Cardiac septum (tissue), 1 donor: ENCODE measurements at regions not wholly inside any gene's neighbourhood (a gene's known extent, or its start where the extent isn't known, plus 50 kb on each side); places are given as distances from the start of the nearest gene placed in this dataset.
"Not testable (repeated sequence)": the region's sequence is repeated elsewhere in the genome, so short reads cannot be mapped to it uniquely, and the experiment has no call there.

Experiments used
- DNase-seq: peaks from one replicate; pipeline ENCODE4 v3.0.0-alpha.2; 2020; ENCODE audit warnings: low spot score
- intact Hi-C: fragments of 100-400 bp; cut with DNase I; formaldehyde crosslinking; loops from one replicate; pipeline ENCODE4 v1.14.0; 2022
- donor health status: DM: no; HTN: no; CAD: no.

DNA sequence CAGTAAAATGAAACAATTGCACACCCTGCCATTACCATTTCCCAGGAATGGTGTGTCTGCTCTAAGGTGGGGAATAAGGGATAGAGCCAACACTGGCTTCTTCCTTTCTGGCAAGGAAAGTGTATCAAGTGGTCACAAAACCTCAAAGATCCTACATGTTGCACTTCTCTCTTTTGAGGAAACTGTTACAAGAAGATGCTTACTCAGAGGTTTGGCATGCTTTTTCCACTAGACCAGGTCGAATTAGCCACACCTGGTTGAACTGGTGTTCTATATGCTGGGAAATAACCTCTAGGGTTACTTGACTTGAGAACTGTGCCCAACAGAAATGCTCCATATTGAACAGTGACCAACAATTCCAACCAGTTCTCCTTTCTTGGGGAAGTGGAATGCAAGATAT is 102.9 kb downstream of the LRRN1 start:
- DNase-seq = no peak
- intact Hi-C loops = no loop called here

DNA sequence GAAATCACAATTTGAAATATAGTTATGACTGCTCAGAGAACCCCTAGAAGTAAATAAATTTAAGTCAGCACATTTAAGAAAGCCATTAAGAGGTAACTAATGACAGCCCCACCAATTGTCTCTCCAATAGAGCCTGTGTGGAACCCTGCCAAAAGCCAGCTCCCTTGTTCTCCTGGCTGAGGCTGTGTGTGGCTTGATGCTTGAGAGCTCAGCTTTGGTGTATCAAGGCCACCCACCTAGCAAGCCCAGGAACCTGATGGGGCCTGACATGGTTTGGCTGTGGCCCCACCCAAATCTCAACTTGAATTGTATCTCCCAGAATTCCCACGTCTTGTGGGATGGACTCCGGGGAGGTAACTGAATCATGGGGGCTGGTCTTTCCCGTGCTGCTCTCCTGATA is 106.9 kb downstream of the LRRN1 start:
- DNase-seq = no peak
- intact Hi-C loops = no loop called here

DNA sequence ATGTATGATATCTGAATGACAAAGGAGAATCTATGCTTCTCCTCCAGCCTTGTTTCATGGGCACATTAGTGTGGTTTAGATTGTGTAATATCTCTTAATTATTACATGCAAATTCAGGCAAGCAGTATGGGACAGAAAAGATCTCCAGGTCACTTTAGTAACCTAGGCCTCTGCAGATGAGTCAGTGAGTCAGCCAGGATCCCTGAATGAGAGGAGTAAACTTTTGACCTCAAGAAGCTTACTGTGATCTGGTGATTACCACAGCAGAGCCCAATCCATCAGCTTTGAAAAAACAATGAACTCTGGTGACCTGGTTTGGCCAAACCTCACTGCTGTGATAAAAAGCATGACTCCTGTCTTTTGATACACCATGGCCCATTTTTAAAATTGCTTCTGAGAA is 107.8 kb downstream of the LRRN1 start:
- no peak for DNase-seq
- intact Hi-C loops = no loop called here

DNA sequence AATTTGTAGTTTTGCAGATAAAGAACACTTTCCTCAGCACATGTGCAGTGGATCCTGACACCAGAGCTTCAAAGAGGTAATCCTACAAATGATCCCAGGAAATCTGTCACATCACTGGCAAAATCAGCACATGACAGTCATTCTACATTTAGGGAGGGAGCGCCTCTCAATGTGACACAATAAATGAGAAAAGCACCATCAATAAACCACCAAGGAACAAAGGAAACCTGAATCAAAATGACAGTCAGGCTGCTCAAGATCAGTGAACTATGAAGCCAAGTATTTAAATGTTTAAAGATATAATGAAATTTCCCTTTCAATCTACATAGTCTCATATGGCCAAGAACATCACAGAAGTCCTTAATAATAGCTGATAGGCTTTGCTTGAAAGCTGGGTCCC is 119.5 kb downstream of the LRRN1 start:
- intact Hi-C loops = no loop called here
- DNase-seq = no peak

DNA sequence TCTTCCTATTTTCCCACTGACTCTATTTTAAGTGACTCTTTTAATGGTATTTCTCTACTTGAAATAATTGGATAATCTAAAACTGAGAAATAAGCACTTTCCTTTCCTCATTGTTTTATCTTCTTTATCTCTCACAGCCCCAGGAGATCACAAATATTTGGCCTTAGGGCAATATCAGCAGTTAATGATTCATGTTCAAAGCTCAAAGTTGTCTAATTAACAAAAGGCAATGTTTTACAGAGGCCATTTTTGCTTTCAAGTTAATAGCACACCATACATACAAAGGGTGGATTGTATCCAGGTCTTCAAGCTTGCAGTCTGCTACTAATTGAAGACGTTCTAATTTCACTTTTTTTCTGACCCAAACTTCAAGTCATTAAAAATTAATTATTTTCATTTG is 120.1 kb downstream of the LRRN1 start:
- DNase-seq = no peak
- intact Hi-C loops = no loop called here

DNA sequence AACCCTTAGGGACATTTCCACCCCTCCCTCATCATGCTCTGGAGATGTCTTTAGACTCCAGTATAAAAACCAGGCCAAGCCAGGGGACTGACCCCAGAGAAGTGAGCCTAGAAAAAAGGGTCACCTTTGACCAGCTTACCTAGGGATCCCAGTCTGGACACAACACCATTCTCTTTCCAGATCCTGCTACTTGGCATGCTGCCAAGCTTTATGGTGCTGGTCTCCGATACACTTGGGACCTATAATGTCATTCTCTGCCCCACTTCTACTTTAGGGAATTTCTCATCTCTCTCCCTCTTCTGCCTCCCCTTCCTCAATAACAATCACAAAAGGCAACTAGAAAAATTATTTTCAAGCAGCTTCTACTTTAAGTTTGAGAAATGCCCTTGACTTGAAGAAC is 124.4 kb downstream of the LRRN1 start:
- no peak for DNase-seq
- intact Hi-C loops = no loop called here

DNA sequence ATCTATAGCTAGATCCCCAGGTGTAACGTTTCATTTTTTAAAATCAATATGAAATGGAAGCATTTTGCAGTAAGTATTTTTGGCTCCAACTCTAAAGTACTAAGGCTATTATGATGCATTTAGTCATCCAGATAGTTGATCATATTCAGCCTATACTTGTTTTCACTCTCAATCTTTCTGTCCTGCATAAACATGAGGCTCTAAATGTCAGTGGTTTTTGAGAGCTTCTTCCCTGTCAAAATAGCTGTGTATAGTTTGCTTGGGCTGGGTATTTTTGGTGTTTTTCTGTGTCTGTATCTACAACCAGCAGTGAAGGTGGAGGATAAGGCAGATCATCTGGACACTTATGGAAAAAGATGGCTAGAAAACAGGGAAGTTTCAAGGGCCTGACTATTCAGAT is 128.0 kb downstream of the LRRN1 start:
- intact Hi-C loops = no loop called here
- DNase-seq = no peak

DNA sequence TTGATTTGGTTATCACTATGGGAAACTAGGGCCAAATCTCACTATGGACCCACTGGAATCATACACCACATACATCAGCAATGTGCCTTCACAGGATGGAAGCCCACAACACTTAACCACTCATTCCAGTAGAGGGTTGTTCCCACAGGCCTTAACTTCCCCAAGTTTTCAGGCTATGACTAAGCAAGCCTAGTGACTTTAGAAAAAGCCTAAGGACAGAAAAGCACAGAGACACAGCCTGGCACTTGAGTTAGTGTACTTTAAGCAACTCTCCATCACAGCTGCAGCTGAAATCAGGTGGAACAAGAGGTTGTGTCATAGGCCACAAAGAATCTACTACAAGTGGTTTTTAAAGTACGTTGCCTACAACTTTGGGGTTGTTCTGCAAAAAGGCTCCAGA is 128.7 kb downstream of the LRRN1 start:
- no peak for DNase-seq
- intact Hi-C loops = no loop called here

DNA sequence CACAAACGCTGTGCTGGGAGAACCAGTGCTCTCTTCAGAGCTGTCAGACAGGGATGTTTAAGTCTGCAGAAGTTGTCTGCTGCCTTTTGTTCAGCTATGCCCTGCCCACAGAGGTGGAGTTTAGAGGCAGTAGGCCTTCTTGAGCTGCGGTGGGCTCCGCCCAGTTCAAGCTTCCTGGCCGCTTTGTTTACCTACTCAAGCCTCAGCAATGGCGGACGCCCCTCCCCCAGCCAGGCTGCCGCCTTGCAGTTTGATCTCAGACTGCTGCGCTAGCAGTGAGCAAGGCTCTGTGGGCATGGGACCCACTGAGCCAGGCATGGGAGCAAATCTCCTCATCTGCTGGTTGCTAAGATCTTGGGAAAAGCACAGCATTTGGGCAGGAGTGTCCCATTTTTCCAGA is 142.1 kb downstream of the LRRN1 start:
- intact Hi-C loops, DNase-seq: not testable (repeated sequence)

DNA sequence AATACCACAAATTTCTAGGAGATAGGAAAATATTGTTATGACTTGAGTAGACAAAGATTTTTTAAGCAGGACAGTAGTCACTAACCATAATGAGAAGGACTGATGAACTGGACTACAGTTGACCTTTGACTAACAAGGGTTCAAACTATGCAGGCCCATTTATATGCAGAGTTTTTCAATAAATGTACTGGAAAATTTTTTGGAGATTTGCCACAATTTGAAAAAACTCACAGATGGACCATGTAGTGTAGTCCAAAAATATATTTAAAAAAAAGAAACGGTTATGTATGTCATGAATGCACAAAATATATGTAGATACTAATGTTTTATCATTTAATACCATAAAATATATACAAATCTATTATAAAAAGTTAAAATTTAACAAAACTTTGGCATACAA is 151.8 kb downstream of the LRRN1 start:
- intact Hi-C loops = no loop called here

DNA sequence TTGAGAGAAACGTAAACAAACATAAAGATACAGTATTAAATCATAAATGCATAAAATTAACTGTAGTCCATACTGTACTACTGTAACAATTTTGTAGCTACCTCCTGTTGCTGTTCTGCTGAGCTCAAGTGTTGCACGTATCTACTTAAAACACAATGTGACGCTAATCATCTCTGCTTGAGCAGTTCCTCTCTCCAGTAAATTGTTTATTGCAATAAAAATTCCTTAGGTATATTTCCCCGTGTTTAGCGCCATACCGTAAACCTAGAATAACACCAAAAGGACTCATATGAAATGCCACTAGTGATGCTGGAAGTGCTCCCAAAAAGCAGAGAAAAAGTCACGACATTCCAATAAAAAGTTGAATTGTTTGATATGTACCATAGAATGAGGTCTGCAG is 152.3 kb downstream of the LRRN1 start:
- intact Hi-C loops = no loop called here
- DNase-seq = no peak

More for the DNA sequence above, 151.8 kb downstream of the LRRN1 start:
- DNase-seq = no peak

DNA sequence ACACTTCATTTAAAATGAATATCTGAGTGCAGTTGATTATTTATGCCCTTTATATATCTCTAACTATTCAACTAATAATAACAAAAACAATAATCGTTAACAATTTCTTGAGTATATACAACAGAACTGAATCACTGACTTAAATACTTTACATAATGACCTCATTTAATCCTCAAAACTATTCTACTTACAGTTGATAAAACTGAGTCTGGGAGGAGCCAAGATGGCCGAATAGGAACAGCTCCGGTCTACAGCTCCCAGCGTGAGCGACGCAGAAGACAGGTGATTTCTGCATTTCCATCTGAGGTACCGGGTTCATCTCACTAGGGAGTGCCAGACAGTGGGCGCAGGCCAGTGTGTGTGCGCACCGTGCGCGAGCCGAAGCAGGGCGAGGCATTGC is 163.6 kb downstream of the LRRN1 start:
- intact Hi-C loops, DNase-seq: not testable (repeated sequence)

DNA sequence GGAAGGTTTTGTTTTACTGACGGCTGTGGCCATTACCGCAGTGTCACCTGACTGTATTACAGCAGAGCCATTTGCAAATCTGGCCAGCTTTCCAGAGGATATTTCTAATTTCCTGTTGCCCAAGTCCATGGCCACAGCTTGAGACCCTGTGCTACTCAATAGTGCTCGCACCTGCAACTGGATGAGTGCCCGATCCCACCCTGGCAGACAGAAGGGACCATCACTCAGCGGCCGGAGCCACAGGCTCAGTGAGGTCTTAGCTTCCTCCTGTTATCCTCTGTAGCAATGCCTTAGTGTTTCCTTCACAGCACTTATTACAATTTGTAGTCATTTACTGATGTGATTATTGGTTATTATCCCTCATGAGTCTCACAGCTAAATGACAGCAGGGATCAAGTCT is 184.8 kb downstream of the LRRN1 start:
- intact Hi-C loops = no loop called here
- no peak for DNase-seq

DNA sequence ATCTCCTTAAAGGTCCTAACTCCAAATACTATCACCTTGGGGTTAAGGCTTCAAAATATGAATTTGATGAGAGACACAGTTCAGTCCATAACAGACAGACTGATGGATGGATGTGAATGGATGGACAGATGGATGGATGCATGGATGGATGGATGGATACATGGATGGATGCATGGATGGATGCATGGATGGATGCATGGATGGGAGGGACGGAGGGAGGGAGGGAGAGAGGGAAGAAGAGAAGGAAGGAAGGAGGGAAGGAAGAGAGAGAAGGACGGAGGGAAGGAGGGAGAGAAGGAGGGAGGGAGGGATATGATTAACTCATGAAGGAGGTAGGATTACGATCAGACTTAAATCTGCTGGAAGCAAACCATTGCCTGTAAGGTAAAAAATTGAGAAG is 192.4 kb downstream of the LRRN1 start:
- intact Hi-C loops = no loop called here
- no peak for DNase-seq

DNA sequence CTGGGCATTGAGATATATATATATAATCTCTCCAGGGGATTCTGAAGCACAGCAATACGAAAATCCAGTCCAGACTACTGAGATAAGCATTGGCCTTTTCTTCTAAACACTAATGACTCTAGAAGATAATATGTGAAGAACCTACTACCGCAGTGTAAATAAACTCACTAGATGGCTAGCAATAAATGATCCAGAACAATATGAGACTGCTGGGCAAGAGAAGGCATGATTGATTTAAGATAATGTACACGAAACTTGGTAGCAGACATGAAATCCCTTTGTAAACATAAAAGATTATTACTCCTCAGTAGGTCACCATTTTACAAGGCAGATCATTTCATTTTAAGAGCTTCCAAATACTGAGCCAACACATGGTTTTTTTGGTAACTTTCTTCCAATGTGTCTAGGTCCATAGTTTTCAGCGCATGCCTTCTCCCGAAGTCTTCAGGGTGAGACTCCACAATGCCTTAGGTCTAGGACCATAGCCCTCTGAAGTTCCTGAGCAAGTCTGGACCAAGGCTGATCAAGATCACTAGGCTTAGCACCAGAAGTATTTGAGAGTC is 193.2 kb downstream of the LRRN1 start:
- no peak for DNase-seq
- intact Hi-C loops = no loop called here

DNA sequence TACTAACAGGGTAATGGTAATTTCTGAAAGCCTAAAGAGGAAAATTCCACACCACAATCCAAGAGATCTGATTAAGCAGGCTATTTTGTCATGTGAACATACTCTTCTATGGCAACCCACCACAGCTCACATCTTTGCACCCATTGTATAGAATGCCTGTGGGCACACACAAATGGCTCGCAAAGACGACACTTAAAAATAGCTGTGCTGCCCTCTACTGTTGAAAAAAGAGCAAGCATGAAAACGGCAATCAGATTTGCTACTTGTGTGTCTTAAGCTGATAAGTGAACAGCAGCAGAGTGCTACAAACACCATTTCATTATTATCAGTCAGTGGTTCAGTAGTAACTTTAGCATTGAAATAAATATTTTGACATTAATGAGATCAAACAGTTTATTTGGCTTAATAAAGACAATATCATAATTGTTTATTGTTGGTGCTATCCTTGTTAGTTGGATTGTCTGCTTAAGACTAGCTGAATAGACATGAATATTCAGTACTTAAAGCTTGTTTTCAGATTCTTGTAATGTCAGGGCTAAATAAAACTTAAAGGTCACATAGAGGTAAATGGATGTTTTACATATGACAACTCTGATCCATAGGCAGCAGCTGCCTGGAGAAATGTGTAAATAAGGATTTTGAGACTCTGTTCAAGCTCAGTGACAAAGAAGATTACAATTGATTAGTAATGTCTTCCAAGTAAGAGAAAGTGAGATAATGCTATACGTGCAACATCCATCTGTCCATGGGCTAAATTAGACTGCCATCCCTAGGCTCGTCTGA is 199.1 kb downstream of the LRRN1 start:
- intact Hi-C loops = loop anchor here (5.0 kb wide), 1 partner anchor 801 kb away; no protein-coding TSS in a partner anchor

DNA sequence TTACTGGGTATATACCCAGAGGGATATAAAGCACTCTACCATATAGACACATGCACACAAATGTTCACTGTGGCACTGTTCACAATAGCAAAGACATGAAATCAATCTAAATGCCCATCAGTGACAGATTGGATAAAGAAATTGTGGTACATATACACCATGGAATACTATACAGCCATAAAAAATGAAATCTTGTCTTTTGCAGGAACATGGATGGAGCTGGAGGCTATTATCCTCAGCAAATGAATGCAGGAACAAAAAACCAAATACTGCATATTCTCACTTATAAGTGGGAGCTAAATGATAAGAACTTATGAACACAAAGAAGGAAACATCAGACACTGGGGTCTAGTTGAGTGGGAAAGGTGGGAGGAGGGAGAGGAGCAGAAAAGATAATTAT is 200.1 kb downstream of the LRRN1 start:
- intact Hi-C loops = loop anchor here (5.0 kb wide), 1 partner anchor 802 kb away; no protein-coding TSS in a partner anchor
- not testable (repeated sequence) for DNase-seq

More for the DNA sequence above, 199.1 kb downstream of the LRRN1 start:
- DNase-seq = no peak

DNA sequence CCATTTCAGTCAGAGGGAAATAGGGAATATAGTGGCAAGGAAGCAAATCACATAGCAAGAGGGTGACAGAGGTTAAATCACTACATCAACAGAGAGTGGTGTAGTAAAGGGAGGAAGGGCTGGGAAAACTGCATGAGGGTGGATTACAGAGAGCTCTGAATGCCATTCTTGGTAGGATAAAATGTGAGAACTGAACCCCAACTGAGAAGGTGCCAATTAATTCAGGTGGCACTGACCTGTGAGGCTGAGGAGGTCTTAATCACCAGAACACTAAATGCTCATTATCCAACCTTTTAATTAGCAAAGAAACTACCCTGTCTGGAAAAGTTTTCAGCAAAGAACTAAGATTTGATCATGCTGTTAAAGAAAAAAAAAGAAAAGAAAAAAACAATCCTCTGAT is 202.7 kb downstream of the LRRN1 start:
- DNase-seq = no peak
- intact Hi-C loops = no loop called here

DNA sequence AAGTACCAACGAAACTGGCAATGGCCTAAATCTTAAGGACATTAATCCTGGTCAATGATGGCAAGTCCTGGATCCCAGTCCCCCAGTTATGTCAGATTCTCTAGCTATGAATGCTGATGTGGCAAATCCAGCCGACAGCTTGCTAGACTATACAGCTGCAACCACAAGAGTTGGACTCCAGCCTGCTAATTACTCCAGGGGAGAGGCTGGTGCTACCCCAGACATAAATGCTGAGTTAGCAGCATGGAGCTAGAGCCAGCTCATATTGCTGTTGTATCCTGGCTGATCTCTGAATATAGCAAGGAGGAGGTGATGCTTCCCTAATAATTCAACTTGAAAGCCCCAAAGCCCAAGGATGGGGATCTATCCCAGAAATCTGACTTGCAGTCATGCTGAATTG is 207.1 kb downstream of the LRRN1 start:
- intact Hi-C loops = no loop called here
- DNase-seq = no peak

DNA sequence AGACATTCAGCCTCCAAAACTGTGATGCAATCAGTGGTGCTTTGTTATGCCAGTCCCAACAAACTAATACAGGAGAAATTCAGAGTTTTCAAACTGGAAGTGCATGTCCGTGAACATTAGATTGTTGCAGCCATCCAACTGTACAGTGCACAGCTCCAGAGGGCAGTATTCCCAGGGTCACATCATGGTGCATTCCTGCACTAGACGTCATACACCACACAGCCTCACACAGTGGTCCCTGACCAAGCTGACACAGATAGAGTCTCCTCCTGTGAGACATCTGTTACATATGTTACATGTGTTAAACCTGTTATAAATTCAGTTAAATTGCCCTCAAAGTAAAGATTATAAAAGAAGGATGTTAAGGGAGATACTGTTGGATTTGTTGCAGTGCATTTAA is 209.0 kb downstream of the LRRN1 start:
- intact Hi-C loops = no loop called here
- no peak for DNase-seq

DNA sequence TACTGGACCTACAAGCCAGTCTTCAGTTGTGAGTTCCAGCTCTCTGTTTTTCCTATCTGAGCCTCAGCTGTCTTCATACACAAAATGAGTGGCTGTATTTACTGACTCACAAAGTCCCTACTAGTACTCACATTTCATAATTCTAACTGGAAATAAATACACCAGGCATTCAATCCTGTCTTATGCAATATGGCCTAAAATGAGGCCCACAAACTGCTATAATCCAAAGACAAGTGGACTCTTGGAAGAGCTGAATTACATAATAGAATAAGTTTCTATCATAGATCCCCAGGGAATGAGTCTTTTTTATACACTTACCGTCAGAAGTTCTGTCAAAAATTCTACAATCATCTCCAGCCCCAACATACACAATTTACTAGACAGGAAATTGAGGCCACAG is 211.9 kb downstream of the LRRN1 start:
- DNase-seq = no peak

DNA sequence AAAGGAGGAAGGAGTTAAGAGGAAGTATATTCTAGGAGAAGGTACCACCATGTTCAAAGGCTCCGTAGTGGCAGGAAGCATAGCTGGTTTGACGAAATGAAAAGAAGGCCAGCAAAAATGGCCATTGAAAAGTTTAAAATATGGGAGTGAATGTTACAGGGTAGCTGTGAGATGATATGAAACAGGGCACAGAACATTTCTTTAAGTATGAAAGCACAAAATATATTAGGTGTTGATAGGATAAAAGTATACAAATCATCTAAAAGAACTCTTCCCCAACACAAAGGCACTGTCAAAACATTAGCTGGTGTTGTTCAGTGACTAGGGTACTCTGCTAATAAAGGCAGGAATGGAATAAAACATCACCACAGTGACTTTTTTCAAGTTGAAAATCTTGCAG is 216.2 kb downstream of the LRRN1 start:
- intact Hi-C loops = no loop called here
- DNase-seq = no peak

More for the DNA sequence above, 211.9 kb downstream of the LRRN1 start:
- intact Hi-C loops = no loop called here
